ENCODE measurements at regions not wholly inside any gene's neighbourhood (a gene's known extent, or its start where the extent isn't known, plus 50 kb on each side); places are given as distances from the start of the nearest gene placed in this dataset.

GRCh38 chr21:35885942-35886541 is 174.3 kb downstream of the SETD4 start:
- no peak overlapping the region for H3K4me2 ChIP-seq (ENCODE audit: insufficient read depth, low read length)
- dilution Hi-C loops (cut with MboI; ENCODE audit: extremely low pct_ligation_motif_present, low sequenced_read_pairs): no loop called here
- no peaks in the 10 kb centered on the region for H3K9me3 ChIP-seq (replicated peaks; ENCODE audit: control insufficient read depth, insufficient read depth, low read length)
- intact Hi-C loops (cut with micrococcal nuclease): no loop called here
- ChIA-PET POLR2A (no interaction called here), CTCF (interaction anchor here (1.7 kb wide), 1 partner anchor 14 kb away, joined by 4 read pairs; no protein-coding TSS in a partner anchor)
- H3K79me2 ChIP-seq (ENCODE audit: control insufficient read depth, insufficient read depth, low read length): no peaks in the 10 kb centered on the region
- no peaks in the 10 kb centered on the region for H3K4me1 ChIP-seq (ENCODE audit: control insufficient read depth, extremely low read depth, insufficient read depth, low read length)
- H3K9me1 ChIP-seq (replicated peaks; ENCODE audit: control insufficient read depth, extremely low read depth, insufficient read depth, low read length): no peaks in the 10 kb centered on the region
- H3K9ac ChIP-seq (replicated peaks; ENCODE audit: extremely low read depth, insufficient read depth, low read length): no peak overlapping the region
- no peaks in the 10 kb centered on the region for H3K36me3 ChIP-seq (ENCODE audit: control insufficient read depth in 2 of 2, extremely low read depth in 1 of 2, insufficient read depth in 2 of 2, low read length in 2 of 2)
- TF ChIP-seq MYC (IDR thresholded peaks at IDR 0.05; ENCODE audit: low read depth, low read length) (no peak), JUN (IDR thresholded peaks at IDR 0.05; ENCODE audit: borderline replicate concordance, insufficient read depth, insufficient read length, low read depth) (no peak), POLR2AphosphoS5 (IDR thresholded peaks at IDR 0.05; ENCODE audit: insufficient read depth, low read depth, low read length) (no peak), POLR2A (IDR thresholded peaks at IDR 0.05; ENCODE audit: low read depth, low read length) (no peak), GATA2 (IDR thresholded peaks at IDR 0.05; ENCODE audit: insufficient read depth, insufficient read length, low read depth, low read length) (no peak), CTCF (IDR thresholded peaks at IDR 0.05; ENCODE audit: extremely low read depth in 1 of 2, insufficient read depth in 1 of 2, low read depth in 1 of 2, low read length in 2 of 2) (no peak), EZH2 (IDR thresholded peaks at IDR 0.05; ENCODE audit: borderline replicate concordance, low read depth, low read length, severe bottlenecking) (no peak), MAX (IDR thresholded peaks at IDR 0.05; ENCODE audit: insufficient read depth, insufficient read length) (no peak), FOS (IDR thresholded peaks at IDR 0.05; ENCODE audit: borderline replicate concordance, insufficient read depth, low read length) (no peak)
- DNase-seq (ENCODE audit: low read depth, low spot score): no peak
- BruUV-seq (replicated peaks): no TSS peak
- H4K20me1 ChIP-seq (replicated peaks; ENCODE audit: control insufficient read depth, extremely low read depth, insufficient read depth, low read length): no peaks in the 10 kb centered on the region
- peaks cover 10 to 24% of the 10 kb centered on the region in 2 experiments for H3K27me3 ChIP-seq (ENCODE audit: control insufficient read depth in 2 of 2, insufficient read depth in 2 of 2, low read length in 2 of 2)
- FAIRE-seq: no peak
- H3K4me3 ChIP-seq (replicated peaks in 1 of 3; ENCODE audit: insufficient read depth in 1 of 3, low read depth in 1 of 3, low read length in 3 of 3): no peak overlapping the region
- H2AFZ ChIP-seq (ENCODE audit: low read depth, low read length): no peak overlapping the region
- no peak overlapping the region for H3K27ac ChIP-seq (ENCODE audit: insufficient read depth, low read depth, low read length)

Data from endothelial cell of umbilical vein (primary cell).